Fibroblast of lung (primary cell): ENCODE measurements at regions not wholly inside any gene's neighbourhood (a gene's known extent, or its start where the extent isn't known, plus 50 kb on each side); places are given as distances from the start of the nearest gene placed in this dataset.

Experiments used
- CTCF ChIP-seq, 2 donors: IDR thresholded peaks in 1 of 2; conservative IDR thresholded peaks in 1 of 2; 1 replicate in 1 of 2; 2 replicates in 1 of 2; pipeline ENCODE4 v1.5.1; 2011 to 2012; ENCODE audit warnings: low read length in 2 of 2, control low read depth in 1 of 2, inconsistent platforms in 1 of 2, low read depth in 1 of 2, mild to moderate bottlenecking in 1 of 2
- EZH2 ChIP-seq: IDR thresholded peaks from 2 replicates; pipeline ENCODE4 v1.5.1; 2012; ENCODE audit warnings: low read length, control low read depth, mild to moderate bottlenecking; ENCODE audit errors: missing control alignments

GRCh38 chr6:21679761-21680265 lies 86.3 kb downstream of the SOX4 start:
- TF ChIP-seq CTCF (conservative IDR thresholded peaks at IDR 0.05 in 1 of 2, IDR thresholded peaks at IDR 0.05 in 1 of 2; ENCODE audit: low read depth in 1 of 2, low read length in 2 of 2) (no peak), EZH2 (no peak)
